HEK293 (cell line): ENCODE measurements at regions not wholly inside any gene's neighbourhood (a gene's known extent, or its start where the extent isn't known, plus 50 kb on each side); places are given as distances from the start of the nearest gene placed in this dataset.

ENCODE experiments used
- CTCF ChIP-seq: fragments of 450-650 bp; formaldehyde crosslinking; IDR thresholded peaks from 2 replicates; pipeline ENCODE4 v1.5.1; 2016; ENCODE audit warnings: missing biosample characterization, missing genetic modification characterization
- KLF9 ChIP-seq: fragments of 450-650 bp; formaldehyde crosslinking; IDR thresholded peaks from 2 replicates; pipeline ENCODE4 v1.5.1; 2016; ENCODE audit warnings: missing biosample characterization, missing genetic modification characterization, low read depth
- PBX3 ChIP-seq: sonication (generic); formaldehyde crosslinking; IDR thresholded peaks from 2 replicates; pipeline ENCODE4 v1.8.1; 2022; ENCODE audit warnings: mild to moderate bottlenecking, moderate library complexity, missing genetic modification reagents
- TRIM28 ChIP-seq: IDR thresholded peaks from 2 replicates; pipeline ENCODE4 v1.6.1; 2011; ENCODE audit warnings: low read length, control low read depth, borderline replicate concordance
- ZNF157 ChIP-seq: fragments of 450-650 bp; formaldehyde crosslinking; IDR thresholded peaks from 2 replicates; pipeline ENCODE4 v1.5.1; 2016; ENCODE audit warnings: missing biosample characterization, missing genetic modification characterization
- ZNF274 ChIP-seq, 2 experiments: fragments of 200-500 bp in 1 of 2; fragments of 450-650 bp in 1 of 2; sonication (Bioruptor generic) in 1 of 2; formaldehyde crosslinking in 1 of 2; IDR thresholded peaks; 2 replicates each; pipeline versions ENCODE4 v1.5.1 to v1.6.1; 2014 to 2016; ENCODE audit warnings: borderline replicate concordance in 1 of 2, inconsistent platforms in 1 of 2, low read length in 1 of 2, missing biosample characterization in 1 of 2, missing genetic modification characterization in 1 of 2
- ZNF311 ChIP-seq: fragments of 450-650 bp; formaldehyde crosslinking; IDR thresholded peaks from 2 replicates; pipeline ENCODE4 v1.5.1; 2017; ENCODE audit warnings: missing biosample characterization, missing genetic modification characterization, borderline replicate concordance
- ZNF423 ChIP-seq: fragments of 450-650 bp; formaldehyde crosslinking; IDR thresholded peaks from 2 replicates; pipeline ENCODE4 v1.5.1; 2016; ENCODE audit warnings: missing biosample characterization, missing genetic modification characterization
- ZNF510 ChIP-seq: fragments of 450-650 bp; formaldehyde crosslinking; IDR thresholded peaks from 2 replicates; pipeline ENCODE4 v1.5.1; 2018; ENCODE audit warnings: mild to moderate bottlenecking, missing genetic modification characterization, missing biosample characterization; ENCODE audit not compliant: insufficient replicate concordance
- ZNF530 ChIP-seq: fragments of 450-650 bp; formaldehyde crosslinking; IDR thresholded peaks from 2 replicates; pipeline ENCODE4 v1.5.1; 2016; ENCODE audit warnings: low read depth, missing biosample characterization, missing genetic modification characterization
- ZNF549 ChIP-seq: fragments of 450-650 bp; IDR thresholded peaks from 2 replicates; pipeline ENCODE4 v1.5.1; 2018; ENCODE audit warnings: missing biosample characterization, missing genetic modification characterization, mild to moderate bottlenecking, inconsistent platforms, moderate library complexity
- ZNF639 ChIP-seq: fragments of 450-650 bp; formaldehyde crosslinking; IDR thresholded peaks from 2 replicates; pipeline ENCODE4 v1.5.1; 2016; ENCODE audit warnings: missing biosample characterization, missing genetic modification characterization
- ZNF664 ChIP-seq: fragments of 450-650 bp; formaldehyde crosslinking; IDR thresholded peaks from 2 replicates; pipeline ENCODE4 v1.5.1; 2016; ENCODE audit warnings: missing biosample characterization, missing genetic modification characterization
- TF ChIP-seq, protein P1 (sequence below): fragments of 450-650 bp; formaldehyde crosslinking; IDR thresholded peaks from 2 replicates; pipeline ENCODE4 v1.5.1; 2016; ENCODE audit warnings: missing biosample characterization, missing genetic modification characterization

GRCh38 chr14:89473569-89473968 is 56.5 kb upstream of the FOXN3 start:
- no peak for TF ChIP-seq ZNF274 (IDR thresholded peaks at IDR 0.05; ENCODE audit: low read length)
- TF ChIP-seq ZNF274 (tag by site-specific recombination; IDR thresholded peaks at IDR 0.05; ENCODE audit: borderline replicate concordance), result no peak
- TF ChIP-seq CTCF (tag by site-specific recombination), result no peak
- TF ChIP-seq, protein P1, sequence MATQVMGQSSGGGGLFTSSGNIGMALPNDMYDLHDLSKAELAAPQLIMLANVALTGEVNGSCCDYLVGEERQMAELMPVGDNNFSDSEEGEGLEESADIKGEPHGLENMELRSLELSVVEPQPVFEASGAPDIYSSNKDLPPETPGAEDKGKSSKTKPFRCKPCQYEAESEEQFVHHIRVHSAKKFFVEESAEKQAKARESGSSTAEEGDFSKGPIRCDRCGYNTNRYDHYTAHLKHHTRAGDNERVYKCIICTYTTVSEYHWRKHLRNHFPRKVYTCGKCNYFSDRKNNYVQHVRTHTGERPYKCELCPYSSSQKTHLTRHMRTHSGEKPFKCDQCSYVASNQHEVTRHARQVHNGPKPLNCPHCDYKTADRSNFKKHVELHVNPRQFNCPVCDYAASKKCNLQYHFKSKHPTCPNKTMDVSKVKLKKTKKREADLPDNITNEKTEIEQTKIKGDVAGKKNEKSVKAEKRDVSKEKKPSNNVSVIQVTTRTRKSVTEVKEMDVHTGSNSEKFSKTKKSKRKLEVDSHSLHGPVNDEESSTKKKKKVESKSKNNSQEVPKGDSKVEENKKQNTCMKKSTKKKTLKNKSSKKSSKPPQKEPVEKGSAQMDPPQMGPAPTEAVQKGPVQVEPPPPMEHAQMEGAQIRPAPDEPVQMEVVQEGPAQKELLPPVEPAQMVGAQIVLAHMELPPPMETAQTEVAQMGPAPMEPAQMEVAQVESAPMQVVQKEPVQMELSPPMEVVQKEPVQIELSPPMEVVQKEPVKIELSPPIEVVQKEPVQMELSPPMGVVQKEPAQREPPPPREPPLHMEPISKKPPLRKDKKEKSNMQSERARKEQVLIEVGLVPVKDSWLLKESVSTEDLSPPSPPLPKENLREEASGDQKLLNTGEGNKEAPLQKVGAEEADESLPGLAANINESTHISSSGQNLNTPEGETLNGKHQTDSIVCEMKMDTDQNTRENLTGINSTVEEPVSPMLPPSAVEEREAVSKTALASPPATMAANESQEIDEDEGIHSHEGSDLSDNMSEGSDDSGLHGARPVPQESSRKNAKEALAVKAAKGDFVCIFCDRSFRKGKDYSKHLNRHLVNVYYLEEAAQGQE (tag by site-specific recombination), result no peak
- TF ChIP-seq ZNF157 (tag by site-specific recombination), result no peak
- TF ChIP-seq KLF9 (tag by site-specific recombination), result no peak
- TF ChIP-seq ZNF423 (tag by site-specific recombination), result no peak
- TF ChIP-seq ZNF639 (tag by site-specific recombination), result no peak
- TF ChIP-seq ZNF510 (tag by site-specific recombination), result no peak
- no peak for TF ChIP-seq ZNF549
- no peak for TF ChIP-seq PBX3 (CRISPR knock-in tag)
- no peak for TF ChIP-seq TRIM28
- TF ChIP-seq ZNF664 (tag by site-specific recombination), result no peak
- no peak for TF ChIP-seq ZNF311 (tag by site-specific recombination)
- TF ChIP-seq ZNF530 (tag by site-specific recombination), result no peak
